HG03354 (cell line): ENCODE measurements at regions not wholly inside any gene's neighbourhood (a gene's known extent, or its start where the extent isn't known, plus 50 kb on each side); places are given as distances from the start of the nearest gene placed in this dataset.
"Not testable (repeated sequence)": the region's sequence is repeated elsewhere in the genome, so short reads cannot be mapped to it uniquely, and the experiment has no call there.

Experiments
- ATAC-seq: cut with Tn5 transposase; IDR thresholded peaks from one replicate; pipeline ENCODE4 v1.9.1; 2021; ENCODE audit warnings: mild to moderate bottlenecking; ENCODE audit not compliant: unreplicated experiment, poor library complexity, severe bottlenecking

DNA sequence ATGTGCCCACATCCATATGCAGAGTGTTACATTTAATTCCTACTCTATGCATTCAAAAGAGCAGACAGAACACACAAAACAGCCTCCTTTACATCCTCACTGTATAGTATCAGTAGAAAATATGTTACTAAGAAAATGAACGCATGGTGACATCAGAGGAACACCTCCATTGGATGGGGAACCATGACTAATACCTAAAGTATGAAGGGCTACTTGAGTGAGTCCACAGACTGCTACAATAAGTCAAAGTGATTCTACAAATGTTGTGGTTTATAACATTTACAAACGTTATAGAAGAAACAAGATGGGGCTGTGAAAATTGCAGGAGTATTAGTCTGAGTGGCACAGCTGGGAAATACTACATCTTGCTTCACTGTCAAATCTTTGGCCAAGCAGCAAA lies 1830.9 kb upstream of the PIK3C3 start:
- ATAC-seq: no peak

GRCh38 chr18:40120796-40121391 lies 1834.1 kb upstream of the PIK3C3 start:
- no peak for ATAC-seq

DNA sequence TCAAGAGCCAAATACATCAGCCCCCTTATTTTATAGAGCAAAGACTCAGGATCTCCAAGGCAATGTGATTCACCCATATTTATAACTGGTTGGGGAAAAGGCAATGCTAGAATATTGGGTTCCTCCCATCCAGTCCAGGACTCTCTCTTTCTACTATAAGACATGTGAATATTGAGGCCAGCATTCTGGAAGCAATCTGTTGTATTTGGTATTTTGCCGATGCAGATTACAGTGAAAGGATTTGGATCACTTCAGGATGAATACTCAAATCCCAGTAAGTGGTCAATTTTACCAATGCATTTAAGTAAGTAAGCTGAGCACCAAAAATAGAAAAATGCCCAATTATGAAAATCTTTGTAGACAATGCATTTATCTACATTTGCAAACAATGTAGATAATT lies 1834.7 kb upstream of the PIK3C3 start:
- ATAC-seq: no peak

DNA sequence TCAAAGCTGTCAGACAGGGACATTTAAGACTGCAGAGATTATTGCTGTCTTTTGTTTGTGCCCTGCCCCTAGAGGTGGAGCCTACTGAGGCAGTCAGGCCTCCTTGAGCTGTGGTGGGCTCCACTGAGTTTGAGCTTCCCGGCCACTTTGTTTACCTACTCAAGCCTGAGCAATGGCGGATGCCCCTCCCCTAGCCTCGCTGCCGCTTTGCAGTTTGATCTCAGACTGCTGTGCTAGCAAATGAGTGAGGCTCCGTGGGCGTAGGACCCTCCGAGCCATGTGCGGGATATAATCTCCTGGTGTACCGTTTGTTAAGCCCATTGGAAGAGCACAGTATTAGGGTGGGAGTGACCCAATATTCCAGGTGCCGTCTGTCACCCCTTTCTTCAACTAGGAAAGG lies 1835.5 kb upstream of the PIK3C3 start:
- not testable (repeated sequence) for ATAC-seq

DNA sequence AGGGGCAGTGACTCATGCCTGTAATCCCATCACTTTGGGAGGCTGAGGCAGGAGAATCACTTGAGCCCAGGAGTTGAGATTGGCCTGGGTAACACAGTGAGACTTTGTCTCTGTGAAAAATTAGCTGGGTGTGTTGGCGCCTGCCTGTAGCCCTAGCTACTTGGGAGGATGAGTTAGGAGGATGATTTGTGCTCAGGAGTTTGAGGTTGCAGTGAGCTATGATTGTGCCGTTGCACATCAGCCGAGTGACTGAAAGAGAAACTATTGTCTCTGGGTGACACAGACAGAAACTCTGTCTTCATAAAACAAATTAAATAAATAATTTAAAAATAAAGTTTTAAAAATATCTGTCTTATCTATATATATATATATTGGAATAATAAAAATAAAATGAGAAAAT lies 1844.6 kb upstream of the PIK3C3 start:
- ATAC-seq: no peak

DNA sequence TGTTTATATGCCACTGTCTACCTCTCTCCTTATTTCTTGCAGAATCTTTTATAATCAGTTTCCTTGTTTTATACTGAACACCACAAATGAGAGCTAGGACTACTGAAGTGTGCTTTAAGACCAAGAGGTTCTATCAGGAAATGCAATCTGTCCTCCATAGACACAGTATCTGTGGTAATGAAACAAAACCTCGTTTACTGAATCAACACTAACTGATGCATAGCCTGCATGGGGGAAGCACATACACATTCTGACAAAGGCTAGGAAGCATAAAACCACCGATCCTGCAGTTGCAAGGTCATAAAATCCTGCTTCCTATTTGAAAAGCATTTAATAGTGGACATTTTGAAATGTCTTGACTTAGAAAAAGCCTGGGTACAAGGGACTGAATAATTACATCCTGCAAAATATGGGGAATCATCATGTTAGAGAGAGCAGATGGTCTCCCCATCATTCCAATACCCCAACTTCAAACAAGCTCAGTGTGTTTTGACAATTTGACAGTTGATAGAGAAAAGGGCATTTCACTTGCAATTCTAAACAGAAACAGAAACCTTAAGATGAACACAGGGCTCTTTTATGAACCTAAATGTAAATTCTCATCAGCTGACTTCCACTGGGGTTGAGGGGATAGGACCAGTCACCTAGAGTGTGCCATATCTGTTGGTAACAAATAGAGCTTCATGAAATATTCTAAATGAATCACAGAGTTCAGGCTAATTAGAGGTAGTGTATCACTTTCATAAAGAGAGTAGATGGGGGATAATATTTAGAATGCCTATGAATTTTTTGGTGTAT lies 1845.6 kb upstream of the PIK3C3 start:
- no peak for ATAC-seq

- no peak for ATAC-seq
Observed at GRCh38 chr18:40108596-40108995, 1846.4 kb upstream of the PIK3C3 start.

DNA sequence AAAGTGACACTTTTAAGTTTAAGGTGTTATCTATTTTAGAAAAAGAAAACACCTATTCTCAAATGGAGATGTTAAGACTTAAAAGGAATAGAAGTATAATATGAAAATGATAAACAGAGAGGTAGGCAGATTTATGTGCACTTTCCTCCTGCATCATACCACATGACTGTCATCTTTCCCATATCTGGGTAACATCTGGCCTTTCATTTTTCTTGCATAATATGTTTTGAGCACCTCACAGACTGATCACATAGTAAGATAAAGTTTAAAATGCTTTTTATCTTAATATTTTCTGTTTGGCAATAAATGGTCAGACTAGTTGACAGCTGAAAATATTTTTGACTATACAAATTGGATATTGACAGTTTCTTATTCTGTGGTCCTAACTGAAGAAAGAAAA lies 1852.1 kb upstream of the PIK3C3 start:
- ATAC-seq: no peak

DNA sequence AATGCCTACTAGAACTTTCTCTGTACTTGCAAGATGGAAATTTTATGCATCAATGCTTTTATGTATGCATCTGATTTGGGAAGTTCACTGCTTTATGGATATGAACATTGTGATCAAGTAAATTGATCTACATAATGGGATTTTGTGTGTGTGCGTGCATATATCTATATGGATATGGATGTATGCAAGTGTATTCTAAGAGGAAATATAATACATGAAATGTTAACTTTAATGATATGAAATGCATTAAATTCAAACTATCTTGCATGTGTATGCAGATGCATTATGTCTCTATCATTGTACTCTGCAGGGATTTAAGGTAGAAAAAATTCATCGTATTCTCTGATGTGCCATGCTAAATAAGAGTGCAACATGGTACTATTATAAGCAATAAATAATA lies 1855.4 kb upstream of the PIK3C3 start:
- no peak for ATAC-seq

DNA sequence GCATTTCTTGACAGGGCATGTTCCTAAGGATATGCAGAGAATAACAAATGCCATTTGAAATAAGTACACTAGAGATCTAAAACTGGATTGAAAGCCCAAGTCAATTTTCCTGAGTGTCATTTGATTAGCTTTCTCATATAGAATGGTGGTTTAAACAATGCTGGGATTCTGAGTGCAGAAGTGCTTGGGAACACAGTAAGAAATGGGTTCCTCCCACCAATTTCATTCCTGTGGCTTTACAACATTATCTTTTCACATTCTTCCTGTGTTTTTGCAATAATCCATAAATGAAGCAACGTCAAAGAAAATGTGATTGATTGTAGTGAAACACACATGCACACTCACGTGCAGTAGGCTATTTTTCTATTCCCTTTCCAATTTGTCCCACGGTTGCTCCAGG lies 1858.4 kb upstream of the PIK3C3 start:
- no peak for ATAC-seq

DNA sequence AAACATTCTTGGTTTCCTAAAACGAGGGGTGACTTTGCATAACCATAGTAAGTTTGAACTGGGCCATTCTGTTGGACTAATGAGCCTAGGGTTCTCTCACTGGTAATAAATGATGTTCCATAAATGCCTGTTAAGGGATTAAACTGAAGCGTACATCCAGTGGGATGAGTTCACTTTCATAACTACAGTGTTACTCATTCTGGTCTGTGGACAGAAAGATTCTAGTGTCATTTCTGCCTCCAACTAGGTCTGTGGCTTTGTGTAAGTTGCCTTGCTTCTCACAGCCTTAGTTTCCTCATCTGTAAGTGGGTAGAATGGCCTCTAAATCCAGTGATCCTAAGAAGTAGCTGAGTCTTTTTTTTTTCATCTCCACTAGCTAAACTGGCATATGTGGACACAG lies 1860.6 kb upstream of the PIK3C3 start:
- ATAC-seq: no peak

DNA sequence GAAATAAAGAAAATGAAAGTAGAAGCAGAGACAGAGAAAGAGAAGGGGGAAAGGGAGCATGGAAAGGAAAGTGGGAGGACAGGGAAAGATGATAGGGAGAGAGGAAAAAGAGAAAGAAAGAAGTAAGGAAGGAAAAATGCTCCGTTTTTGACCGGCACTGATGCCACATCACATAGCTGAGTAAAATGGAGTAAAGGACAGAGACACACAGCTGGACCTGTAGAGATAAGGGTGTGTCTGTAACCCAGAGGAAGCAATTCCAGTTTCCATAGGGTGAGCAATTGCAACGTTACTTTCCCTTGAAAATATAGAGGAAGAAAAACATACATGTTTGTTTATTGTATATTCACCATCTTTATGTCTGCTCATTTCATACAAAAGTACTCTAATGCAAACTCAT lies 1866.9 kb upstream of the PIK3C3 start:
- no peak for ATAC-seq

DNA sequence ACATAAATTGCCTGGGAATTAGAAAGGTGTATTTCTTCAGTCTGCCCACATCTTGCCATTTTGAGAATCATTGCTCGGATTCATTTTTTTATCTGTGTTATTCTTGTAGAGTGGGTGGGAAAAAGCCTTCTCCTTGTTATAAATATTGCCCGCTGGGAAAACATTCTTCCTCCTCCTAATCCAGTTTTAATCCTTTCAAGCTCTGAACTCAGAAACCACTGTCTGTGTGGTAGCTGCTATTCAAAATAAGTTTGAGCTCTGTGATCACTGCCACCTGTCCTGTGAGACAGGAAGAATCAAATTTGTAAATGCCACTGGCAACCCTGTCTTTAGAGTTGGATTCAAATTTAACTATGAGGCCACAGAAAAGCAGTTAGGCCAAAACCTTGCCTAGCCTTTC lies 1875.2 kb upstream of the PIK3C3 start:
- no peak for ATAC-seq

GRCh38 chr18:40075616-40076015 lies 1879.4 kb upstream of the PIK3C3 start:
- ATAC-seq: no peak

DNA sequence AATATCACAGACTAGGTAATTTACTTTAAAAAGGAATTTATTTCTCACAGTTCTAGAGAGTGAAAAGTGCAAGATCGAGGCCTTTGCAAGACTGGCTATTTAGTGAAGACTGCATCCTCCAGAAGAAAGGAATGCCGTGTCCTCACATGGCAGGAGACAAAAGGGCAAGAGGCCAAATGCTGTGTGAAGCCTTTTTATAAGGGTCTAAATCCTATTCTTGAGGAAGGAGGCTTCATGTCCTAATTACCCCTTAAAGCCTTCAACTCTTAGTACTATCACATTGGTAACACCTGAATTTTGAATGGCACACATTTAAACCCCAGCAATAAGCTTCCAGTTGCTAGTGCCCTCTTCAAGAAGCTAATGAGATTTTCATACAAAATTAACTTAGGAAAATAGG lies 1882.3 kb upstream of the PIK3C3 start:
- no peak for ATAC-seq

DNA sequence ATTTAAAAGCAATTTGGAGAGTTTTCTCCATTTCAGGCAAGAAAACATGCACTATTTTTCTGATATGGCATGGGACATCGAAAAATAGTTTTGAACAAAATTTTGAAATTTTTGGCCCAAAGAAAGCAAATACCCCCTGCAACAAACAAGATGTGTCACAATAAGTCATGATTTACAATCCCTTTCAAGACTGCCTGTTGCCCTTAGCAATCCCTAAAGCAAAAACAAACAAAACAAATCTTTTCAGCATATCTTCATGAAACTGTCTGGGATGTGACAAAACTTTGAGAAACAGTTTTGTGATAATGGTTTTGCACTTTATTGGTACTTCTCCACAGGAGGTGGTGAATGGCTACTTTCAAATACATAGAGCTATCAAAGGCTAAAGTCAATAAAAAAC lies 1888.7 kb upstream of the PIK3C3 start:
- ATAC-seq: no peak

GRCh38 chr18:40063488-40063887 lies 1891.5 kb upstream of the PIK3C3 start:
- no peak for ATAC-seq

DNA sequence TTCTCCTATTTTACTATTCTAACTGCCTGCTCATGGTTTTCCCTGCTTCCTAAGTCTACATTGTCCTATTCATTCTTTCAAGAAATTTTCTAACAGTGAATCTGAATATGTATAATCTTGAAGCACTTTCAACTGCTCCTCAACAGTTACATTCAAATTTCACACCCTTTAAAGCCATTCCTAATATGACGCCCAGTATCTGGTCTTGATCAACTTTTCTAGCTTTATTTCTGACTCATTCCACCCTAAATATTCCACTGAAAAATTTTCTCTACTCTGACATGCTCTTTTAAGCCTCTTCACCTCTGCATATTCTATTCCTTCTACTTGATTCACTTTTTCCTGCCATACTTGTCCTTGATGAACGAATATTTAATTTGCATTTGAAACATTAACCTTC lies 1893.9 kb upstream of the PIK3C3 start:
- no peak for ATAC-seq

GRCh38 chr18:40060562-40060961 lies 1894.5 kb upstream of the PIK3C3 start:
- no peak for ATAC-seq

GRCh38 chr18:40058811-40059570 lies 1896.0 kb upstream of the PIK3C3 start:
- ATAC-seq: no peak

- no peak for ATAC-seq
Observed at GRCh38 chr18:40056079-40056692, 1898.8 kb upstream of the PIK3C3 start.
